ENCODE measurements at regions not wholly inside any gene's neighbourhood (a gene's known extent, or its start where the extent isn't known, plus 50 kb on each side); places are given as distances from the start of the nearest gene placed in this dataset.
A peak's percentile ranks its signal among the peaks of the same experiment; 100 is the strongest.
"Not testable (repeated sequence)": the region's sequence is repeated elsewhere in the genome, so short reads cannot be mapped to it uniquely, and the experiment has no call there.

- Histone ChIP-seq H3K9me3 (replicated peaks) (no peaks in the 10 kb centered on the region), H3K27ac (no peak overlapping the region), H3K4me1 (no peaks in the 10 kb centered on the region), H3K36me3 (no peaks in the 10 kb centered on the region), H3K27me3 (no peaks in the 10 kb centered on the region), H3K4me3 (no peak overlapping the region)
- no peak for DNase-seq
Measured at GRCh38 chr6:140385679-140386078, 1011.2 kb upstream of the CITED2 start.

GRCh38 chr6:140382355-140382754, 1007.9 kb upstream of the CITED2 start:
- Histone ChIP-seq H3K27ac (no peak overlapping the region), H3K27me3 (no peaks in the 10 kb centered on the region), H3K4me1 (peaks cover 4% of the 10 kb centered on the region; the same call in 1 of the 2 replicates), H3K9me3 (replicated peaks) (no peaks in the 10 kb centered on the region), H3K36me3 (no peaks in the 10 kb centered on the region), H3K4me3 (no peak overlapping the region)
- DNase-seq, result no peak

GRCh38 chr6:140380427-140381218, 1006.2 kb upstream of the CITED2 start:
- no peak overlapping the region for H3K4me3 ChIP-seq
- DNase-seq, result no peak
- H3K27me3 ChIP-seq, result no peaks in the 10 kb centered on the region
- no peaks in the 10 kb centered on the region for H3K36me3 ChIP-seq
- H3K4me1 ChIP-seq, result peaks cover 4% of the 10 kb centered on the region; the same call in 1 of the 2 replicates
- H3K27ac ChIP-seq, result no peak overlapping the region
- H3K9me3 ChIP-seq (replicated peaks), result no peaks in the 10 kb centered on the region

- no peak for DNase-seq
- H3K4me3 ChIP-seq, result no peak overlapping the region
- peaks cover 4% of the 10 kb centered on the region; the same call in 1 of the 2 replicates for H3K4me1 ChIP-seq
- no peak overlapping the region for H3K27ac ChIP-seq
- H3K36me3 ChIP-seq, result no peaks in the 10 kb centered on the region
- H3K9me3 ChIP-seq (replicated peaks), result no peaks in the 10 kb centered on the region
- no peaks in the 10 kb centered on the region for H3K27me3 ChIP-seq
Measured at GRCh38 chr6:140379919-140380318, 1005.5 kb upstream of the CITED2 start.

GRCh38 chr6:140376209-140376608, 1001.8 kb upstream of the CITED2 start:
- no peak overlapping the region for H3K4me3 ChIP-seq

GRCh38 chr6:140373728-140374127, 999.3 kb upstream of the CITED2 start:
- H3K27me3 ChIP-seq; DNase-seq; H3K9me3 ChIP-seq (replicated peaks); H3K4me3 ChIP-seq; H3K4me1 ChIP-seq; H3K36me3 ChIP-seq; H3K27ac ChIP-seq: not testable (repeated sequence)

More at GRCh38 chr6:140376209-140376608, 1001.8 kb upstream of the CITED2 start:
- Histone ChIP-seq H3K27me3 (no peaks in the 10 kb centered on the region), H3K36me3 (no peaks in the 10 kb centered on the region), H3K9me3 (replicated peaks) (no peaks in the 10 kb centered on the region), H3K27ac (no peak overlapping the region), H3K4me1 (peaks cover 4% of the 10 kb centered on the region; the same call in 1 of the 2 replicates)
- DNase-seq, result no peak

- no peaks in the 10 kb centered on the region for H3K36me3 ChIP-seq
- no peaks in the 10 kb centered on the region for H3K27me3 ChIP-seq
- H3K27ac ChIP-seq, result no peak overlapping the region
- H3K9me3 ChIP-seq (replicated peaks), result no peaks in the 10 kb centered on the region
- DNase-seq, result no peak
- no peak overlapping the region for H3K4me3 ChIP-seq
- peaks cover under 1% of the 10 kb centered on the region for H3K4me1 ChIP-seq
Measured at GRCh38 chr6:140372064-140372463, 997.6 kb upstream of the CITED2 start.

- Histone ChIP-seq H3K4me1 (peaks cover 5% of the 10 kb centered on the region), H3K27me3 (no peaks in the 10 kb centered on the region), H3K36me3 (no peaks in the 10 kb centered on the region), H3K9me3 (replicated peaks) (no peaks in the 10 kb centered on the region), H3K27ac (no peak overlapping the region), H3K4me3 (no peak overlapping the region)
- no peak for DNase-seq
Measured at GRCh38 chr6:140370976-140371870, 996.8 kb upstream of the CITED2 start.

- no peak for DNase-seq
- no peak overlapping the region for H3K4me3 ChIP-seq
Measured at GRCh38 chr6:140370441-140370840, 996.0 kb upstream of the CITED2 start.

GRCh38 chr6:140366991-140367390, 992.5 kb upstream of the CITED2 start:
- H3K27me3 ChIP-seq, result no peaks in the 10 kb centered on the region
- no peaks in the 10 kb centered on the region; the same call in 1 of the 2 replicates for H3K36me3 ChIP-seq
- H3K27ac ChIP-seq, result no peak overlapping the region
- DNase-seq, result peak; percentile 17 to 32
- peaks cover 3% of the 10 kb centered on the region for H3K9me3 ChIP-seq (replicated peaks)
- H3K4me1 ChIP-seq, result peaks cover 5% of the 10 kb centered on the region
- no peak overlapping the region for H3K4me3 ChIP-seq

More at GRCh38 chr6:140370441-140370840, 996.0 kb upstream of the CITED2 start:
- peaks cover 5% of the 10 kb centered on the region for H3K4me1 ChIP-seq
- H3K27me3 ChIP-seq, result no peaks in the 10 kb centered on the region
- no peaks in the 10 kb centered on the region for H3K9me3 ChIP-seq (replicated peaks)
- H3K36me3 ChIP-seq, result no peaks in the 10 kb centered on the region; the same call in 1 of the 2 replicates
- no peak overlapping the region for H3K27ac ChIP-seq

- Histone ChIP-seq H3K27me3 (no peaks in the 10 kb centered on the region), H3K9me3 (replicated peaks) (peaks cover 3% of the 10 kb centered on the region), H3K4me3 (no peak overlapping the region), H3K27ac (no peak overlapping the region), H3K4me1 (peaks cover 5% of the 10 kb centered on the region), H3K36me3 (no peaks in the 10 kb centered on the region; the same call in 1 of the 2 replicates)
- DNase-seq, result no peak
Measured at GRCh38 chr6:140364916-140365315, 990.5 kb upstream of the CITED2 start.

- H3K4me3 ChIP-seq, result no peak overlapping the region
- H3K9me3 ChIP-seq (replicated peaks), result peaks cover 3% of the 10 kb centered on the region
- no peaks in the 10 kb centered on the region for H3K4me1 ChIP-seq
- no peak for DNase-seq
- H3K27me3 ChIP-seq, result no peaks in the 10 kb centered on the region
- no peaks in the 10 kb centered on the region for H3K36me3 ChIP-seq
- no peak overlapping the region for H3K27ac ChIP-seq
Measured at GRCh38 chr6:140360651-140361050, 986.2 kb upstream of the CITED2 start.

- H3K4me3 ChIP-seq, result no peak overlapping the region
- no peaks in the 10 kb centered on the region for H3K4me1 ChIP-seq
- no peaks in the 10 kb centered on the region for H3K36me3 ChIP-seq
- DNase-seq, result no peak
- no peaks in the 10 kb centered on the region for H3K9me3 ChIP-seq (replicated peaks)
- no peak overlapping the region for H3K27ac ChIP-seq
- no peaks in the 10 kb centered on the region for H3K27me3 ChIP-seq
Measured at GRCh38 chr6:140355476-140355875, 981.0 kb upstream of the CITED2 start.

GRCh38 chr6:140354296-140354695, 979.8 kb upstream of the CITED2 start:
- Histone ChIP-seq H3K4me1 (no peaks in the 10 kb centered on the region), H3K9me3 (replicated peaks) (no peaks in the 10 kb centered on the region), H3K27ac (no peak overlapping the region), H3K27me3 (no peaks in the 10 kb centered on the region), H3K36me3 (no peaks in the 10 kb centered on the region), H3K4me3 (no peak overlapping the region)
- DNase-seq, result no peak

- Histone ChIP-seq H3K27ac (no peak overlapping the region), H3K9me3 (replicated peaks) (no peaks in the 10 kb centered on the region), H3K27me3 (no peaks in the 10 kb centered on the region), H3K36me3 (no peaks in the 10 kb centered on the region), H3K4me1 (no peaks in the 10 kb centered on the region), H3K4me3 (no peak overlapping the region)
- no peak for DNase-seq
Measured at GRCh38 chr6:140353536-140353935, 979.1 kb upstream of the CITED2 start.

Data from SJCRH30 (cell line).